ENCODE measurements at regions not wholly inside any gene's neighbourhood (a gene's known extent, or its start where the extent isn't known, plus 50 kb on each side); places are given as distances from the start of the nearest gene placed in this dataset.

DNA sequence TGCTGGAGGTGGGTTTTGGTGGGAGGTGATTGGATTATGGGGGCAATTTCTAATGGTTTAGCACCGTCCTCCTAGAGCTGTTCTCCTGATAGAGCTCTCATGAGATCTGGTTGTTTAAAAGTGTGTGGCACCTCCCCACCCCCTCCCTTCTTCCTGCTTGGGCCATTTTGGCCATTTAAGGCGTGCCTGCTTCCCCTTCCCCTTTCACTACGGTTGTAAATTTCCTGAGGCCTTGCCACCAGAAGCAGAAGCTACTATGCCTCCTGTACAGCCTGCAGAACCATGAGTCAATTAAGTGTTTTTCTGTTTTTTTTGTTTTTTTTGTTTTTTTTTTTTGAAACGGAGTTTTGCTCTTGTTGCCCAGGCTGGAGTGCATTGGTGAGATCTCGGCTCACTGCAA, 335.7 kb upstream of the HS6ST1 start:
- Histone ChIP-seq H3K4me1 (replicated peaks) (no peaks in the 10 kb centered on the region), H3K27me3 (replicated peaks; ENCODE audit: insufficient read depth) (no peaks in the 10 kb centered on the region), H3K27ac (no peak overlapping the region), H3K36me3 (no peaks in the 10 kb centered on the region), H3K4me3 (no peak overlapping the region), H3K9me3 (no peaks in the 10 kb centered on the region)
- intact Hi-C loops (cut with DNase I): no loop called here
- 58% methylated on average over 5 of the region's 5 CpGs for WGBS
- TF ChIP-seq, protein P1, sequence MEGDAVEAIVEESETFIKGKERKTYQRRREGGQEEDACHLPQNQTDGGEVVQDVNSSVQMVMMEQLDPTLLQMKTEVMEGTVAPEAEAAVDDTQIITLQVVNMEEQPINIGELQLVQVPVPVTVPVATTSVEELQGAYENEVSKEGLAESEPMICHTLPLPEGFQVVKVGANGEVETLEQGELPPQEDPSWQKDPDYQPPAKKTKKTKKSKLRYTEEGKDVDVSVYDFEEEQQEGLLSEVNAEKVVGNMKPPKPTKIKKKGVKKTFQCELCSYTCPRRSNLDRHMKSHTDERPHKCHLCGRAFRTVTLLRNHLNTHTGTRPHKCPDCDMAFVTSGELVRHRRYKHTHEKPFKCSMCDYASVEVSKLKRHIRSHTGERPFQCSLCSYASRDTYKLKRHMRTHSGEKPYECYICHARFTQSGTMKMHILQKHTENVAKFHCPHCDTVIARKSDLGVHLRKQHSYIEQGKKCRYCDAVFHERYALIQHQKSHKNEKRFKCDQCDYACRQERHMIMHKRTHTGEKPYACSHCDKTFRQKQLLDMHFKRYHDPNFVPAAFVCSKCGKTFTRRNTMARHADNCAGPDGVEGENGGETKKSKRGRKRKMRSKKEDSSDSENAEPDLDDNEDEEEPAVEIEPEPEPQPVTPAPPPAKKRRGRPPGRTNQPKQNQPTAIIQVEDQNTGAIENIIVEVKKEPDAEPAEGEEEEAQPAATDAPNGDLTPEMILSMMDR (IDR thresholded peaks at IDR 0.05): no peak
- TF ChIP-seq POLR2A (IDR thresholded peaks at IDR 0.05): no peak
- TF ChIP-seq POLR2AphosphoS5 (IDR thresholded peaks at IDR 0.05): no peak
- no peak for DNase-seq (ENCODE audit: low spot score)

DNA sequence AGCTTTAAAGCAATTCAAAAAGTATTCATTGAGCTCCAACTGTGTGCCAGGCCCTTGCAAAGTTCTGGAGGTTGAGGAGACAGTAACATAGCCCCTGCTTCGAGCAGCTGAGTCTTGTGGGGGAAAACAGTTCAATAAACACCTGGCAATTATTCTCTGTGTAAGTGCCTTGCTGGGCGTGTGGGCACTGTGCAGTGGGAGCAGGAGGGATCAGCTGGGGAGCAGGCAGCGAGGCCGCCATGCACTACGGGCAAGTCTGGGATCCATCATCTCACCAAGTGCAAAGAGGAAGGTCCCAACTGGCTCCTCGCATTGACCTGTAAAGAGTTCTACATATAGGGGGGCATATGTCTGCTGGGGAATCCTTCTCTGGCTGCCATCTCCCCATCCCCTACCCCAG, 342.2 kb upstream of the HS6ST1 start:
- no peaks in the 10 kb centered on the region for H3K4me1 ChIP-seq (replicated peaks)
- no peaks in the 10 kb centered on the region for H3K36me3 ChIP-seq
- H3K4me3 ChIP-seq: no peak overlapping the region
- 84% methylated on average over 6 of the region's 6 CpGs for WGBS
- H3K27me3 ChIP-seq (replicated peaks; ENCODE audit: insufficient read depth): no peaks in the 10 kb centered on the region
- H3K9me3 ChIP-seq: no peaks in the 10 kb centered on the region
- no peak for DNase-seq (ENCODE audit: low spot score)
- TF ChIP-seq, protein P1 (IDR thresholded peaks at IDR 0.05): no peak
- TF ChIP-seq POLR2AphosphoS5 (IDR thresholded peaks at IDR 0.05): no peak
- TF ChIP-seq POLR2A (IDR thresholded peaks at IDR 0.05): no peak
- intact Hi-C loops (cut with DNase I): no loop called here
- H3K27ac ChIP-seq: no peak overlapping the region

DNA sequence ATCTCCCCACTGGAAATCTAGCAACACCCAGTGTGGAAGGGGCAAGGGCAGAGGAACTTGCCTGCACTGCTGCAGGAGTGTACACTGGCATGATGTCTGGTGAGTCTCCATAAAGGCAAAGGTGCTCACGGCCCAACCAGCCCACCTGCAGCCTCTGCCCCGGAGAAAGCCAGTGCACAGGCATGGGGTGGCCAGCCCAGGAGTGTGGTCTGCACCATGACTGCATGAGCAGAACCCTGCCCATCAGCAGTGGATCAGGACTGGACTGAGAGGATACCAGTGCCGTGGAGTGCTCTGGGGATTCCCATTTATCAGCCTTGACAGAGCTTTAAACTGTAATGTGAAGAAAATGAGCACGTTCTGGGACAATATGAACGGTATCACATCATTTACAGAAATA, 342.6 kb upstream of the HS6ST1 start:
- WGBS: 85% methylated on average over 5 of the region's 5 CpGs
- H3K27ac ChIP-seq: no peak overlapping the region
- no peaks in the 10 kb centered on the region for H3K9me3 ChIP-seq
- no peak overlapping the region for H3K4me3 ChIP-seq
- no peaks in the 10 kb centered on the region for H3K27me3 ChIP-seq (replicated peaks; ENCODE audit: insufficient read depth)
- H3K36me3 ChIP-seq: no peaks in the 10 kb centered on the region
- H3K4me1 ChIP-seq (replicated peaks): no peaks in the 10 kb centered on the region
- intact Hi-C loops (cut with DNase I): no loop called here
- TF ChIP-seq, protein P1 (IDR thresholded peaks at IDR 0.05): no peak
- TF ChIP-seq POLR2AphosphoS5 (IDR thresholded peaks at IDR 0.05) (no peak), POLR2A (IDR thresholded peaks at IDR 0.05) (no peak)
- no peak for DNase-seq (ENCODE audit: low spot score)

DNA sequence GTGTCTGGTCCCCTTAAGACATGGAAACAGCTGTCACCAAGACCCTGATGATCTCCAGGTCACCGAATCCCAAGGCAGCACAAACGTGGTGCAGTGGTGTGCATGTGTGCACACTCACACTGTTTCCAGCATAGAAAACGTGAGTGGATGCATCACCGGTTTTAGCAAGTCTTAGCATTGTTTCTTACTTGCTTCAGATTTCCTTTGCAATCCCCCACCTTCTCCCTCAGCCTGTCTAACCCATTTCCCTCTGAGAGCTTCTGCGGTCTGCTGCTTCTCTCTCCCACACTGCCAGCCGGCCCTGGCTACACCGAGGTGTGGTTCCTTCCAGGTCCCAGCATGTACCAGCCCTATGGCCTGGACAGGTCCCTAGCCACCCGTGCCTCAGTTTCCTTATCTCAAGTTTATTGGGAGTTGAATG, 343.4 kb upstream of the HS6ST1 start:
- 73% methylated on average over 8 of the region's 8 CpGs for WGBS
- no peaks in the 10 kb centered on the region for H3K4me1 ChIP-seq (replicated peaks)
- intact Hi-C loops (cut with DNase I): no loop called here
- no peaks in the 10 kb centered on the region for H3K36me3 ChIP-seq
- no peak for DNase-seq (ENCODE audit: low spot score)
- TF ChIP-seq POLR2A (IDR thresholded peaks at IDR 0.05): no peak
- TF ChIP-seq POLR2AphosphoS5 (IDR thresholded peaks at IDR 0.05): no peak
- H3K27ac ChIP-seq: no peak overlapping the region
- no peaks in the 10 kb centered on the region for H3K9me3 ChIP-seq
- H3K27me3 ChIP-seq (replicated peaks; ENCODE audit: insufficient read depth): no peaks in the 10 kb centered on the region
- no peak overlapping the region for H3K4me3 ChIP-seq

DNA sequence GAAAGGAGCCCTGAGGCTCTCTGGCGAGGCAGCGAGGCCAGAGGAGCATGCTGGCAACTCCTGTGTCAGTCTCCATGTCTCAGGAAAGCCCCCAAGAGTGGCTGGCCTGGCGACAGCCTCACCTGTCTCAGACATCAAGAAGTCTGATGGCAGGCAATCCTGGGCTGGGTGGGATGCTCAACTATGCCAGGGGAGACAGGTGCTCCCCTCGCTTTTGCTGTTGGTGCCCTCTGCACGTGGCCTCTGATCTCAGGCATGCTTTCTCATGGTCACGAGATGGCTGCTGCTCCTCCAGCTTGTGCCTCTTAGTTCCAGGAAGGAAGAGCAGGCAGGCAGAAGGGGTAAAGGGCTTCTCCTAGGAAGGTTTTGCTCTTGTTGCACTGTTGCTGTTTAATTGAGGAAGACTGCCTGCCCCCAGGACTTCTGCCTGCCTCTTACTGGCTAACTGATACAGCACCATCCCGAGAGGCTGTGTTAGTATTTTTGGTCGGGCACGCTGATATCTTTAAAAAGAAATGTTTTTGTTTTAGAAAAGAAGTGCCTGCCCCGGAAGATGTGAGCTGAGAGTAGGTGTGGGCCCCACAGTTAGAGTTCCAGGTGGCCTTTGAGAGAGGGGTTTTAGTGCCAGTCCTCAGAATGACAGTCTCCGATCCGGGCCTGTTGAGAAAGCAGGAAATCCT, 344.8 kb upstream of the HS6ST1 start:
- no peaks in the 10 kb centered on the region for H3K4me1 ChIP-seq (replicated peaks)
- intact Hi-C loops (cut with DNase I): no loop called here
- WGBS: 93% methylated on average over 12 of the region's 12 CpGs
- H3K27me3 ChIP-seq (replicated peaks; ENCODE audit: insufficient read depth): no peaks in the 10 kb centered on the region
- H3K27ac ChIP-seq: no peak overlapping the region
- no peaks in the 10 kb centered on the region for H3K9me3 ChIP-seq
- TF ChIP-seq POLR2A (IDR thresholded peaks at IDR 0.05) (no peak), POLR2AphosphoS5 (IDR thresholded peaks at IDR 0.05) (no peak)
- TF ChIP-seq, protein P1 (IDR thresholded peaks at IDR 0.05): no peak
- H3K36me3 ChIP-seq: no peaks in the 10 kb centered on the region
- DNase-seq (ENCODE audit: low spot score): no peak
- H3K4me3 ChIP-seq: no peak overlapping the region

All from prostate gland (tissue), 2 donors.